ENCODE measurements at regions not wholly inside any gene's neighbourhood (a gene's known extent, or its start where the extent isn't known, plus 50 kb on each side); places are given as distances from the start of the nearest gene placed in this dataset.

GRCh38 chr10:130774871-130775270, 536.6 kb downstream of the TCERG1L start:
- TF ChIP-seq CTCF (conservative IDR thresholded peaks at IDR 0.05; ENCODE audit: low read depth, low read length) (no peak), EZH2 (IDR thresholded peaks at IDR 0.05; ENCODE audit: borderline replicate concordance, low read depth, low read length, poor library complexity, severe bottlenecking) (no peak)

Measured in A673 (cell line).